Activated CD8-positive, alpha-beta T cell treated with anti-CD3 and anti-CD28 coated beads for 36 hours (primary cell): ENCODE measurements at regions not wholly inside any gene's neighbourhood (a gene's known extent, or its start where the extent isn't known, plus 50 kb on each side); places are given as distances from the start of the nearest gene placed in this dataset.

Experiments
- ATAC-seq: fragments of 200-7000 bp; cut with Tn5 transposase; one replicate; pipeline ENCODE4 v1.10.0; 2021; ENCODE audit warnings: mild to moderate bottlenecking, moderate library complexity
- CTCF ChIA-PET: fragments of 350-600 bp; sonication (Branson Sonifier 250); formaldehyde crosslinking; loops from one replicate; lab custom pipeline; 2021; ENCODE audit warnings: antibody characterized with exemption; lab: Charles Lee
- POLR2A ChIA-PET: fragments of 350-600 bp; sonication (Branson Sonifier 250); formaldehyde crosslinking; loops from one replicate; lab custom pipeline; 2021; ENCODE audit warnings: antibody characterized with exemption; lab: Charles Lee
- DNase-seq: peaks from one replicate; pipeline ENCODE4 v3.0.0-alpha.2; 2020
- H3K27ac Mint-ChIP-seq: one replicate; pipeline ENCODE4 v1.8.0; 2021; ENCODE audit warnings: mild to moderate bottlenecking, mixed read lengths
- H3K27me3 Mint-ChIP-seq: one replicate; pipeline ENCODE4 v1.8.0; 2021; ENCODE audit warnings: mixed read lengths
- H3K36me3 Mint-ChIP-seq: one replicate; pipeline ENCODE4 v1.8.0; 2021; ENCODE audit warnings: low read depth, mixed read lengths
- H3K4me1 Mint-ChIP-seq: one replicate; pipeline ENCODE4 v1.8.0; 2021; ENCODE audit warnings: low read depth, mixed read lengths
- H3K4me3 Mint-ChIP-seq: one replicate; pipeline ENCODE4 v1.8.0; 2021; ENCODE audit warnings: mild to moderate bottlenecking, moderate library complexity, mixed read lengths
- H3K9me3 Mint-ChIP-seq: one replicate; pipeline ENCODE4 v1.8.0; 2021; ENCODE audit warnings: mixed read lengths
- intact Hi-C: fragments of 100-400 bp; cut with micrococcal nuclease; formaldehyde crosslinking; loops from one replicate; pipeline ENCODE4 v1.10.0; 2022
- TF ChIP-seq, protein P1 (sequence below): fragments of 200-600 bp; IDR thresholded peaks from one replicate; pipeline ENCODE4 v1.8.0; 2022; ENCODE audit warnings: antibody characterized with exemption, mild to moderate bottlenecking

DNA sequence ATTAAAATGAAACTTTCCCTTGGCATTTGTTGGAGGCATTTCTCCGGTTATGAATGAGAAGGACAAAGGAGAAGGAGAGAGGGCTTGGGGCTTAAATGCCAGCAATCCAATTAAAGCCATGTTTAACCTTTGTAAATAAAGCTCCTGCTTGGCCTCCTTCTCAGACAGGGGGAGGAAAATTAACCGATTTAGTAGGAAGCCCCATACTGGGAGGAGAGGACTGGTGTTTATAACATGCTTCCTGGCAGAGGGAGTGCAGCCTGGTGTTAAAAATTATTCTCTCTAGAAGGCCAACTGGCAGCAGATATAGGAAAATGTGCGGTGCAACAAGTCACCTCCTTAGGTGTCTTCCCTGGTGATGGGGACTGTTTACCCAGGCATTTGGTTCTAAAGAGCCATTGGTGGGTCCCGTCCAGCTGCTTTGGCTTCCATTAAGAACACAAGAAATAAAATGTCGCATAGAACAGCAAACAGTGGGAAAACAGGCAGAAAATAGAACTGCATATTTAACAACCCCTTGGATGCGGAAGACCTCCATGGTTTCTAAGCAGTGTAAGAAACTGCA lies 846.5 kb downstream of the TYW1 start:
- DNase-seq: no peak
- TF ChIP-seq, protein P1, sequence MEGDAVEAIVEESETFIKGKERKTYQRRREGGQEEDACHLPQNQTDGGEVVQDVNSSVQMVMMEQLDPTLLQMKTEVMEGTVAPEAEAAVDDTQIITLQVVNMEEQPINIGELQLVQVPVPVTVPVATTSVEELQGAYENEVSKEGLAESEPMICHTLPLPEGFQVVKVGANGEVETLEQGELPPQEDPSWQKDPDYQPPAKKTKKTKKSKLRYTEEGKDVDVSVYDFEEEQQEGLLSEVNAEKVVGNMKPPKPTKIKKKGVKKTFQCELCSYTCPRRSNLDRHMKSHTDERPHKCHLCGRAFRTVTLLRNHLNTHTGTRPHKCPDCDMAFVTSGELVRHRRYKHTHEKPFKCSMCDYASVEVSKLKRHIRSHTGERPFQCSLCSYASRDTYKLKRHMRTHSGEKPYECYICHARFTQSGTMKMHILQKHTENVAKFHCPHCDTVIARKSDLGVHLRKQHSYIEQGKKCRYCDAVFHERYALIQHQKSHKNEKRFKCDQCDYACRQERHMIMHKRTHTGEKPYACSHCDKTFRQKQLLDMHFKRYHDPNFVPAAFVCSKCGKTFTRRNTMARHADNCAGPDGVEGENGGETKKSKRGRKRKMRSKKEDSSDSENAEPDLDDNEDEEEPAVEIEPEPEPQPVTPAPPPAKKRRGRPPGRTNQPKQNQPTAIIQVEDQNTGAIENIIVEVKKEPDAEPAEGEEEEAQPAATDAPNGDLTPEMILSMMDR: no peak
- Mint-ChIP-seq H3K9me3 (peaks cover 6% of the 10 kb centered on the region), H3K27ac (no peak overlapping the region), H3K4me1 (no peaks in the 10 kb centered on the region), H3K4me3 (no peak overlapping the region), H3K27me3 (no peaks in the 10 kb centered on the region), H3K36me3 (no peaks in the 10 kb centered on the region)
- intact Hi-C loops: no loop called here
- ChIA-PET POLR2A (no interaction called here), CTCF (no interaction called here)
- ATAC-seq: no peak

DNA sequence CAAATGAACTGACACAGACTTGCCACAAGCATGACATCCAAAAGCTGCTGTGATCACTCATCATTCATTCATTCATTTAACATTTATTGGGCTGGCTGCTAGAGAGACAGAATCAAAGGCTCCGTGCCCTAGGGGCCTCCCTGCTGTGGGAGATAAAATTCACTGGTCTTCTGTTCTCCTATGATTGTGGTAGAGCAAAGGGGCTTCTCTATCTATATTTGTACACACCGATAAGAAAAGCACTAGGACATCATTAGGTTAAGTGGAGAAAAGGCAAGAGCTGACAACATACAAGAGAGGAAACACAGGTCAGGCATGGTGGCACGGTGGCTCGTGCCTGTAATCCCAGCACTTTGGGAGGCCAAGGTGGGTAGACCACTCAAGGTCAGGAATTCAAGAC lies 847.0 kb downstream of the TYW1 start:
- CTCF ChIA-PET: no interaction called here
- no peak overlapping the region for H3K4me3 Mint-ChIP-seq
- no peak for ATAC-seq

DNA sequence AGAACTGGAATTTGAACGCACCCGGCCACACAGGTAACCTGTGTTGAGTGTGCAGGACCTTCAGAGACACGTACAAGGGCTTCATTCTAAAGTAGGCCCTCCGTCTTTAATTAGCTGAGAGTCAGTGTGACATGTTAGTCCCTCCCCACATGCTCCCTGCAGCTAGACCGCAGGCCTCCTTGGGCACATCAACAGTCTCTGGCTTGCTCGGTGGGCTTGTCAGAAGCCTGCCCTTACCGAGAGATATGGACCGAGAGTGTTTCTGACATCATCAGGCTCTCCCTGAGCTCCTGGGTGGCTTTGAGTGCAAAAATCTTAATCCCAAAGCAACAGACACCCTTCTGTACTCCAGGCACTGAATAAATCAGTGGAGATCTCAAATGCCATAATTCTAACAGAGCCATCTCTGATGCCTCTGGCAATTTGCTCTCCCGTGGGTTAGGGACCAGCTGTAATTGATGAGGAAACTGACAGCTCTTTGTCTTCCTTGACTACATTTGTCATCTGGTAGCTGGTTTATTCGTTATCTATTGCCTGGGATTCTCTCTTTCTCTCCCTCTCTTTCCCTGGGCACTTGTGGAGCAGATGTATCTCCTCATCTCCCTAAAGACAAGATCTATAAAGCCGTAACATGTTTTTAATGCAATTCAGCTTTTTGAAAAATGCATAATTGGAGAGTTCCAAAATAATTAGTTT lies 850.6 kb downstream of the TYW1 start:
- TF ChIP-seq, protein P1: no peak
- DNase-seq: no peak
- no peaks in the 10 kb centered on the region for H3K4me1 Mint-ChIP-seq
- ATAC-seq: no peak
- H3K9me3 Mint-ChIP-seq: peaks cover 1% of the 10 kb centered on the region
- H3K27ac Mint-ChIP-seq: no peak overlapping the region
- H3K36me3 Mint-ChIP-seq: no peaks in the 10 kb centered on the region
- H3K27me3 Mint-ChIP-seq: no peaks in the 10 kb centered on the region
- no peak overlapping the region for H3K4me3 Mint-ChIP-seq
- ChIA-PET CTCF (no interaction called here), POLR2A (no interaction called here)
- intact Hi-C loops: no loop called here

More for the DNA sequence above, 847.0 kb downstream of the TYW1 start:
- H3K27me3 Mint-ChIP-seq: no peaks in the 10 kb centered on the region
- intact Hi-C loops: no loop called here
- H3K36me3 Mint-ChIP-seq: no peaks in the 10 kb centered on the region
- POLR2A ChIA-PET: no interaction called here
- no peak for DNase-seq
- H3K4me1 Mint-ChIP-seq: no peaks in the 10 kb centered on the region
- peaks cover 6% of the 10 kb centered on the region for H3K9me3 Mint-ChIP-seq
- TF ChIP-seq, protein P1: no peak
- H3K27ac Mint-ChIP-seq: no peak overlapping the region

DNA sequence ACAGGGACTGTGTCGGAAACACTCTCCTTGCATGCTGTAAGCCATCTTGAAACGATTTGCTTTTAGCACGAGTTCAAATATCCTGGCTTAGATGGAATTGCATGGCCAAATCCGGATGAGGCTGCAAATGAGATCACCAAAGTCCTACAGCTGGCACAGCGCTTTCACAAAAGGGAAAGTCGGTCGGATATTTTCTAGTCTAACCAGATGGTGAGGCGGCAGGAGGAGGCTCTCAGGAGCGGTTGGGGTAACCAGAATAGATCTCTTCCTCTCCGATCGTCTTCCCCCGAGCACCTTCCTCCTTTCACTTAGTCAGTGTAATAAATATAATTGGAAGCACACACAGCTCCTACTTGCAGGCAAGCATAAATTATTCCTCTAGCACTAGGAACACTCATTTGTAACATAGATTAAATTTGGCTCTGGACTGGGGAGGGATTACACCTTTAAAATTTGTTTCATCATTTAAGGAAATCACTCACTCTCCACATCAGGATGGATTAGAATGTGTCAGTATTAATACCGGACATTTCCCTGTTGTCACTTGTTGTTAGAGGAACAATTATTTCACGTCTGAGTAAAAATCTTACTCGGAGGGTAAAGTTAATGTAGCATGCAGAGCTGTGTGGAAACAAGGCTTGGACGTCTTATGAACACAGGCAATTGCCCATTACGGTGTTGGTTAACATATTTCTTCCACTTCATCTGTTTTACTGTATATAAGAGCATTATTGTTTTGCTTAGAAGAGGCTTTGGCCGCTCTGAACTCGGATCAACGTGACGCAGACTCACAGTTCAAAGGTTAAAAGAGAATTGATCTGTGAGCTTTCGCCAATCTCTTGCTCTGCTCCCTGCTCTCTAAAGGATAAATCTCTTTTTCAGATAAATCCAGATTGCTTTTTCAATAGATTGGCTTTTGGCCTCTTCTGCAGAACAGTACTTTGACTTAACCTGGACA lies 857.9 kb downstream of the TYW1 start:
- Mint-ChIP-seq H3K4me3 (no peak overlapping the region), H3K36me3 (peaks cover 1% of the 10 kb centered on the region), H3K27ac (no peak overlapping the region), H3K4me1 (no peaks in the 10 kb centered on the region), H3K27me3 (no peaks in the 10 kb centered on the region), H3K9me3 (peaks cover 4% of the 10 kb centered on the region)
- ATAC-seq (no peak), DNase-seq (no peak)
- POLR2A ChIA-PET: no interaction called here
- intact Hi-C loops: no loop called here
- CTCF ChIA-PET: no interaction called here
- TF ChIP-seq, protein P1: no peak
